Liver (tissue), 8 donors: ENCODE measurements at regions not wholly inside any gene's neighbourhood (a gene's known extent, or its start where the extent isn't known, plus 50 kb on each side); places are given as distances from the start of the nearest gene placed in this dataset.

Experiments used
- DNase-seq: peaks from one replicate; pipeline ENCODE4 v3.0.0-alpha.2; 2017; ENCODE audit warnings: low spot score
- H3K27ac ChIP-seq, 2 donors: one replicate each; pipeline ENCODE4 v1.7.0; 2013; ENCODE audit warnings: inconsistent platforms in 2 of 2, low read length in 2 of 2, control low read depth in 1 of 2, low read depth in 1 of 2, mild to moderate bottlenecking in 1 of 2
- H3K27me3 ChIP-seq, 4 donors: one replicate each; pipeline versions ENCODE4 v1.6.1 to v1.7.0; 2013; ENCODE audit warnings: low read length in 3 of 4, inconsistent platforms in 1 of 4, mild to moderate bottlenecking in 1 of 4, moderate library complexity in 1 of 4; ENCODE audit not compliant: control insufficient read depth in 4 of 4, insufficient read depth in 4 of 4
- H3K36me3 ChIP-seq, 4 donors: one replicate each; pipeline versions ENCODE4 v1.6.1 to v1.7.0; 2013; ENCODE audit warnings: low read length in 3 of 4, mild to moderate bottlenecking in 3 of 4, low read depth in 1 of 4, moderate library complexity in 1 of 4; ENCODE audit not compliant: control insufficient read depth in 4 of 4, insufficient read depth in 3 of 4
- H3K4me1 ChIP-seq, 4 donors: one replicate each; pipeline versions ENCODE4 v1.6.1 to v1.7.0; 2013; ENCODE audit warnings: low read length in 3 of 4, mild to moderate bottlenecking in 3 of 4, moderate library complexity in 1 of 4; ENCODE audit not compliant: control insufficient read depth in 4 of 4, insufficient read depth in 4 of 4
- H3K4me3 ChIP-seq, 3 donors: one replicate each; pipeline versions ENCODE4 v1.6.1 to v1.7.0; 2013; ENCODE audit warnings: low read length in 3 of 3, control low read depth in 1 of 3, low read depth in 1 of 3, mild to moderate bottlenecking in 1 of 3
- H3K9ac ChIP-seq, 2 donors: one replicate each; pipeline ENCODE4 v1.7.0; 2013; ENCODE audit warnings: low read length in 2 of 2, mild to moderate bottlenecking in 2 of 2, moderate library complexity in 2 of 2, control low read depth in 1 of 2, low read depth in 1 of 2
- H3K9me3 ChIP-seq, 4 donors: one replicate each; pipeline versions ENCODE4 v1.6.1 to v1.7.0; 2013; ENCODE audit warnings: low read length in 3 of 4; ENCODE audit not compliant: control insufficient read depth in 4 of 4
- EGR1 ChIP-seq, 2 donors: IDR thresholded peaks; 2 replicates each; pipeline ENCODE4 v1.6.1; 2016 to 2018; ENCODE audit warnings: antibody characterized with exemption in 2 of 2, low read depth in 2 of 2
- FOXA1 ChIP-seq: IDR thresholded peaks from 2 replicates; pipeline ENCODE4 v1.6.1; 2016; ENCODE audit warnings: antibody characterized with exemption
- FOXA2 ChIP-seq: IDR thresholded peaks from 2 replicates; pipeline ENCODE4 v1.6.1; 2016; ENCODE audit warnings: antibody characterized with exemption
- GABPA ChIP-seq, 2 donors: IDR thresholded peaks in 1 of 2; conservative IDR thresholded peaks in 1 of 2; 2 replicates each; pipeline ENCODE4 v1.6.1; 2016; ENCODE audit warnings: antibody characterized with exemption in 2 of 2, mild to moderate bottlenecking in 1 of 2, moderate library complexity in 1 of 2
- HNF4G ChIP-seq: IDR thresholded peaks from 2 replicates; pipeline ENCODE4 v1.6.1; 2016; ENCODE audit warnings: antibody characterized with exemption
- JUND ChIP-seq, 2 donors: IDR thresholded peaks; 2 replicates each; pipeline ENCODE4 v1.6.1; 2016; ENCODE audit warnings: antibody characterized with exemption in 2 of 2
- NR2F2 ChIP-seq: IDR thresholded peaks from 2 replicates; pipeline ENCODE4 v1.6.1; 2016; ENCODE audit warnings: antibody characterized with exemption
- RAD21 ChIP-seq, 2 donors: IDR thresholded peaks; 2 replicates each; pipeline ENCODE4 v1.6.1; 2016; ENCODE audit warnings: antibody characterized with exemption in 2 of 2, mild to moderate bottlenecking in 2 of 2
- REST ChIP-seq: IDR thresholded peaks from 2 replicates; pipeline ENCODE4 v1.6.1; 2016; ENCODE audit warnings: antibody characterized with exemption, mild to moderate bottlenecking
- RXRA ChIP-seq, 2 donors: IDR thresholded peaks; 2 replicates each; pipeline ENCODE4 v1.6.1; 2017 to 2018; ENCODE audit warnings: antibody characterized with exemption in 2 of 2, mild to moderate bottlenecking in 1 of 2
- SP1 ChIP-seq: IDR thresholded peaks from 2 replicates; pipeline ENCODE4 v1.6.1; 2018; ENCODE audit warnings: antibody characterized with exemption, mild to moderate bottlenecking
- TAF1 ChIP-seq: conservative IDR thresholded peaks from 2 replicates; pipeline ENCODE4 v1.6.1; 2016; ENCODE audit warnings: antibody characterized with exemption, mild to moderate bottlenecking
- YY1 ChIP-seq: IDR thresholded peaks from 2 replicates; pipeline ENCODE4 v1.6.1; 2016; ENCODE audit warnings: antibody characterized with exemption, mild to moderate bottlenecking
- ZBTB33 ChIP-seq: IDR thresholded peaks from 2 replicates; pipeline ENCODE4 v1.6.1; 2016; ENCODE audit warnings: antibody characterized with exemption
- WGBS: extraction: QIAGEN DNeasy Blood & Tissue Kit; methylation state at CpG from one replicate; pipeline ENCODE4 v1.1.7; 2013; 5-methylcytosine and 5-hydroxymethylcytosine counted together
- TF ChIP-seq, protein P1 (sequence below): IDR thresholded peaks from 2 replicates; pipeline ENCODE4 v1.6.1; 2016; ENCODE audit warnings: antibody characterized with exemption
- TF ChIP-seq, protein P2 (sequence below): IDR thresholded peaks from 2 replicates; pipeline ENCODE4 v1.6.1; 2016; ENCODE audit warnings: antibody characterized with exemption
- TF ChIP-seq, protein P3 (sequence below): fragments of 150-350 bp; IDR thresholded peaks from 2 replicates; pipeline ENCODE4 v1.5.1; 2017; ENCODE audit warnings: improper control_type of control experiment, low read depth, low read length; ENCODE audit not compliant: missing input control
- donor health status: healthy.
- donor health status: healthy.
- donor health status: healthy.
- donor health status: healthy.
- donor health status: healthy.

GRCh38 chr20:24787621-24788020 is 161.4 kb upstream of the CST7 start:
- Histone ChIP-seq H3K4me1 (no peaks in the 10 kb centered on the region), H3K36me3 (no peaks in the 10 kb centered on the region), H3K27me3 (no peaks in the 10 kb centered on the region), H3K4me3 (no peak overlapping the region), H3K9me3 (no peaks in the 10 kb centered on the region), H3K27ac (no peak overlapping the region), H3K9ac (no peak overlapping the region)
- no peak for DNase-seq
- TF ChIP-seq, protein P1, sequence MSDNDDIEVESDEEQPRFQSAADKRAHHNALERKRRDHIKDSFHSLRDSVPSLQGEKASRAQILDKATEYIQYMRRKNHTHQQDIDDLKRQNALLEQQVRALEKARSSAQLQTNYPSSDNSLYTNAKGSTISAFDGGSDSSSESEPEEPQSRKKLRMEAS: no peak
- TF ChIP-seq TAF1 (no peak), REST (no peak), SP1 (no peak), NR2F2 (no peak), EGR1 (IDR thresholded peaks at IDR 0.05; ENCODE audit: low read depth in 2 of 2) (no peak), FOXA1 (no peak), YY1 (no peak), HNF4G (no peak), RAD21 (IDR thresholded peaks at IDR 0.05) (no peak), FOXA2 (no peak), ZBTB33 (no peak), GABPA (IDR thresholded peaks at IDR 0.05 in 1 of 2, conservative IDR thresholded peaks at IDR 0.05 in 1 of 2) (no peak), JUND (IDR thresholded peaks at IDR 0.05) (no peak)
- TF ChIP-seq, protein P2, sequence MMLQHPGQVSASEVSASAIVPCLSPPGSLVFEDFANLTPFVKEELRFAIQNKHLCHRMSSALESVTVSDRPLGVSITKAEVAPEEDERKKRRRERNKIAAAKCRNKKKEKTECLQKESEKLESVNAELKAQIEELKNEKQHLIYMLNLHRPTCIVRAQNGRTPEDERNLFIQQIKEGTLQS: no peak
- TF ChIP-seq, protein P3, sequence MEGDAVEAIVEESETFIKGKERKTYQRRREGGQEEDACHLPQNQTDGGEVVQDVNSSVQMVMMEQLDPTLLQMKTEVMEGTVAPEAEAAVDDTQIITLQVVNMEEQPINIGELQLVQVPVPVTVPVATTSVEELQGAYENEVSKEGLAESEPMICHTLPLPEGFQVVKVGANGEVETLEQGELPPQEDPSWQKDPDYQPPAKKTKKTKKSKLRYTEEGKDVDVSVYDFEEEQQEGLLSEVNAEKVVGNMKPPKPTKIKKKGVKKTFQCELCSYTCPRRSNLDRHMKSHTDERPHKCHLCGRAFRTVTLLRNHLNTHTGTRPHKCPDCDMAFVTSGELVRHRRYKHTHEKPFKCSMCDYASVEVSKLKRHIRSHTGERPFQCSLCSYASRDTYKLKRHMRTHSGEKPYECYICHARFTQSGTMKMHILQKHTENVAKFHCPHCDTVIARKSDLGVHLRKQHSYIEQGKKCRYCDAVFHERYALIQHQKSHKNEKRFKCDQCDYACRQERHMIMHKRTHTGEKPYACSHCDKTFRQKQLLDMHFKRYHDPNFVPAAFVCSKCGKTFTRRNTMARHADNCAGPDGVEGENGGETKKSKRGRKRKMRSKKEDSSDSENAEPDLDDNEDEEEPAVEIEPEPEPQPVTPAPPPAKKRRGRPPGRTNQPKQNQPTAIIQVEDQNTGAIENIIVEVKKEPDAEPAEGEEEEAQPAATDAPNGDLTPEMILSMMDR: no peak
- 91% methylated on average over 8 of the region's 8 CpGs for WGBS

GRCh38 chr20:24789877-24790276 is 159.2 kb upstream of the CST7 start:
- H3K4me1 ChIP-seq: no peaks in the 10 kb centered on the region
- no peaks in the 10 kb centered on the region for H3K36me3 ChIP-seq
- H3K9ac ChIP-seq: no peak overlapping the region
- H3K27me3 ChIP-seq: no peaks in the 10 kb centered on the region
- H3K4me3 ChIP-seq: no peak overlapping the region
- no peak overlapping the region for H3K27ac ChIP-seq
- H3K9me3 ChIP-seq: no peaks in the 10 kb centered on the region
- TF ChIP-seq HNF4G: no peak
- TF ChIP-seq EGR1 (IDR thresholded peaks at IDR 0.05; ENCODE audit: low read depth in 2 of 2): no peak
- no peak for TF ChIP-seq RXRA (IDR thresholded peaks at IDR 0.05)
- TF ChIP-seq FOXA2: no peak
- TF ChIP-seq, protein P3: no peak
- no peak for TF ChIP-seq REST
- no peak for TF ChIP-seq FOXA1
- TF ChIP-seq, protein P2: no peak
- WGBS: 81% methylated on average over 4 of the region's 4 CpGs
- no peak for DNase-seq
